Calu3 (cell line): ENCODE measurements at regions not wholly inside any gene's neighbourhood (a gene's known extent, or its start where the extent isn't known, plus 50 kb on each side); places are given as distances from the start of the nearest gene placed in this dataset.

Experiments
- BruUV-seq: library from RNA; stranded (reverse); fragments of 400-500 nt; replicated peaks from 2 replicates; lab custom pipeline; 2021; lab: Mats Ljungman, UMichigan
- CTCF ChIA-PET: fragments of 300-600 bp; sonication (Branson Sonifier 250); formaldehyde crosslinking; loops from one replicate; lab custom pipeline; 2022; ENCODE audit warnings: antibody characterized with exemption; lab: Charles Lee
- DNase-seq: peaks from one replicate; pipeline ENCODE4 v3.0.0; 2022
- H3K27ac Mint-ChIP-seq: one replicate; pipeline ENCODE4 v1.8.0; 2022; ENCODE audit warnings: mixed read lengths; ENCODE audit not compliant: unreplicated experiment
- H3K27me3 Mint-ChIP-seq: one replicate; pipeline ENCODE4 v1.8.0; 2022; ENCODE audit warnings: mixed read lengths; ENCODE audit not compliant: unreplicated experiment
- H3K36me3 Mint-ChIP-seq: one replicate; pipeline ENCODE4 v1.8.0; 2022; ENCODE audit warnings: mild to moderate bottlenecking, moderate library complexity, mixed read lengths; ENCODE audit not compliant: insufficient read depth, unreplicated experiment
- H3K4me1 Mint-ChIP-seq: one replicate; pipeline ENCODE4 v1.8.0; 2022; ENCODE audit warnings: mild to moderate bottlenecking, low read depth, mixed read lengths; ENCODE audit not compliant: unreplicated experiment
- H3K4me3 Mint-ChIP-seq: one replicate; pipeline ENCODE4 v1.8.0; 2022; ENCODE audit warnings: mild to moderate bottlenecking, low read depth, moderate library complexity, mixed read lengths; ENCODE audit not compliant: unreplicated experiment
- H3K9me3 Mint-ChIP-seq: one replicate; pipeline ENCODE4 v1.8.0; 2022; ENCODE audit warnings: low read depth, mixed read lengths; ENCODE audit not compliant: unreplicated experiment
- intact Hi-C: fragments of 100-400 bp; cut with micrococcal nuclease; formaldehyde crosslinking; loops from one replicate; pipeline ENCODE4 v1.10.0; 2022; ENCODE audit not compliant: unreplicated experiment
- TF ChIP-seq, protein P1 (sequence below): fragments of 200-600 bp; IDR thresholded peaks from one replicate; pipeline ENCODE4 v1.8.0; 2022; ENCODE audit warnings: antibody characterized with exemption; ENCODE audit not compliant: unreplicated experiment

DNA sequence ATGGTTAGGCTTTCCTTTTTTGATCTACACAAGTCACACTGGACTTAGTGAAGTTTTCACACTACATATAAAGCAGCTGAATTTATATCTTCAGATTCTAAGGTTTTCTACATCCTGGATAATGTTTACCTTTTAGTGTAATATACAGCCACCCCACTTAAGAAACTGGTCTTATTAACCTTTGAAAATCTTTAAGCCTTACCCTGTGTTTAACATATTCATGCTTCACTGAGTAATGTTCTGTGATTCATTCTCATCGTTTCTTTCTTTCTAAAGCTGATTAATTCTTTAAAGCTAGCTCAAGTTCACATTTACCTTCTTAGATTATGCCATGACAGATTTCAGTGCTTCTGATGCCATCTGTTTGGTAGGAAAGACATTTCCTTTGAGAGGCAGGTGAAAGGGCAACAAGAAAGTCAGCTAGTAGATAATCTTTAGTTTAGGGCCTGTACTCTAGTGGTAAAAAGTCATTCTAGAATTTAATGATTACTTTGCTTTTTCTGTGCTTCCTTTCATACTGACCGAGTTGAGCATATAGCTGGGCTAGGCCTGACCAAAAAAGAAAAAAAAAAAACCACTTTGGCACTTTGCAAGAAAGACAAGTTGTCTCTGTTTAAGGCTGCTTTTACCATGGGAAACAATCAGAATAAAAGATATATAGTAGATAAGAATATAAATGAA lies 690.9 kb upstream of the FBXO33 start:
- no peak for DNase-seq
- TF ChIP-seq, protein P1, sequence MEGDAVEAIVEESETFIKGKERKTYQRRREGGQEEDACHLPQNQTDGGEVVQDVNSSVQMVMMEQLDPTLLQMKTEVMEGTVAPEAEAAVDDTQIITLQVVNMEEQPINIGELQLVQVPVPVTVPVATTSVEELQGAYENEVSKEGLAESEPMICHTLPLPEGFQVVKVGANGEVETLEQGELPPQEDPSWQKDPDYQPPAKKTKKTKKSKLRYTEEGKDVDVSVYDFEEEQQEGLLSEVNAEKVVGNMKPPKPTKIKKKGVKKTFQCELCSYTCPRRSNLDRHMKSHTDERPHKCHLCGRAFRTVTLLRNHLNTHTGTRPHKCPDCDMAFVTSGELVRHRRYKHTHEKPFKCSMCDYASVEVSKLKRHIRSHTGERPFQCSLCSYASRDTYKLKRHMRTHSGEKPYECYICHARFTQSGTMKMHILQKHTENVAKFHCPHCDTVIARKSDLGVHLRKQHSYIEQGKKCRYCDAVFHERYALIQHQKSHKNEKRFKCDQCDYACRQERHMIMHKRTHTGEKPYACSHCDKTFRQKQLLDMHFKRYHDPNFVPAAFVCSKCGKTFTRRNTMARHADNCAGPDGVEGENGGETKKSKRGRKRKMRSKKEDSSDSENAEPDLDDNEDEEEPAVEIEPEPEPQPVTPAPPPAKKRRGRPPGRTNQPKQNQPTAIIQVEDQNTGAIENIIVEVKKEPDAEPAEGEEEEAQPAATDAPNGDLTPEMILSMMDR, result no peak
- BruUV-seq, result no TSS peak
- Mint-ChIP-seq H3K4me1 (no peaks in the 10 kb centered on the region), H3K27ac (no peak overlapping the region), H3K9me3 (peaks cover 3% of the 10 kb centered on the region), H3K4me3 (no peak overlapping the region), H3K27me3 (no peaks in the 10 kb centered on the region), H3K36me3 (no peaks in the 10 kb centered on the region)
- CTCF ChIA-PET, result no interaction called here
- intact Hi-C loops, result no loop called here

DNA sequence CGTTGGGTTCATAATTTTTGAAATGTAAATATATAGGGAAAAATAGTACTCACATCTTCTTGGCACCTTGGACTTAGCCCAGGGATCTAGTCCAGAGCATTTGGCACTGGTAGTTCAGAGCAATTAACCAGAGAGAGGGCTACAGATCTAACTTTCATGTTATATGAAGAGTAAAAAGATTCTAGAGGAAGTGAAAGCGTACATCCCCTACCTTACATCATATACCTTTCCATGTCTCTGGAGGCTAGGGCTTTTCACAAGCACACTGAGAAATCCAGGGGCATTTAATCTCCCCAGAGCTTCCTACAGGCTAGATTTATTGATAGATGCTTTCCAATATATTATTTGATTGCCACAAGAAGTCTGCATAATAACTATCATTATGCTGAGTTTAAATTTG lies 687.5 kb upstream of the FBXO33 start:
- no peaks in the 10 kb centered on the region for H3K27me3 Mint-ChIP-seq
- H3K4me3 Mint-ChIP-seq, result no peak overlapping the region
- no TSS peak for BruUV-seq
- intact Hi-C loops, result no loop called here
- no peaks in the 10 kb centered on the region for H3K4me1 Mint-ChIP-seq
- peaks cover 3% of the 10 kb centered on the region for H3K9me3 Mint-ChIP-seq
- H3K27ac Mint-ChIP-seq, result no peak overlapping the region
- no peak for DNase-seq
- TF ChIP-seq, protein P1, result no peak
- no peaks in the 10 kb centered on the region for H3K36me3 Mint-ChIP-seq
- CTCF ChIA-PET, result no interaction called here

DNA sequence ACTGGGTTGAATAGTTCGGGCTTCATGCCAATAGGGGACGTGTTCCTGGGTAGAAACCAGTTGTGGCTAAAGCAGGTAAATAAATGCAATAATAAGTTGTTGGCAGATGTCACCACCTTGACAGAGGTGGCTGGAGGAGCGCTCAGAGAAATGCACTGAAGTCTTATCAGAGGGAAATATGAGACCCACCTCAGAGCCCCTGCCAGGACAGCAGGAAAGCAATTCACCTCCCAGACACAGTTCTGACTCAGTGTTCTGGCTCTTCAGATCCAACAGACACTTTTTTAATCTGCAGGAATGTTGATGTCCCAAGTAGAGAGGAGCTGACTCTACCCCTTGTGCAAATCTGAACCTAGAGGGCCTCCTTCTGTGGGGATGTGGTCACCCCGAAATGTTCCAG lies 687.1 kb upstream of the FBXO33 start:
- H3K4me1 Mint-ChIP-seq, result no peaks in the 10 kb centered on the region
- H3K36me3 Mint-ChIP-seq, result no peaks in the 10 kb centered on the region
- peaks cover 3% of the 10 kb centered on the region for H3K9me3 Mint-ChIP-seq
- no TSS peak for BruUV-seq
- intact Hi-C loops, result no loop called here
- CTCF ChIA-PET, result no interaction called here
- H3K27ac Mint-ChIP-seq, result no peak overlapping the region
- TF ChIP-seq, protein P1, result no peak
- H3K27me3 Mint-ChIP-seq, result no peaks in the 10 kb centered on the region
- no peak overlapping the region for H3K4me3 Mint-ChIP-seq
- DNase-seq, result no peak

DNA sequence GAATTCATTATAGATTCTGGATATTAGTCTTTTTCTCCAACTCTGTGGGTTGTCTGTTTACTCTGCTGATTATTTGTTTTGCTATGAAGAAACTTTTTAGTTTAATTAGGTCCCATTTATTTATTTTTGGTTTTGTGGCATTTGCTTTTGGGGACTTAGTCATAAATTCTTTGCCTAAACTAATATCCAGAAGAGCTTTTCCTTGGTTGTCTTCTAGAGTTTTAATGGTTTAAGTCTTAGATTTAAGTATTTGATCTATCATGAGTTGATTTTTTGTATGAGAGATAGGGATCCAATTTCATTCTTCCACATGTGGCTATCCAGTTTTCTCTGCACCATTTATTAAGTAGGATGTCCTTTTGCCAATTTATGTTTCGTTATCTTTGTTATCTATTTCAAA lies 683.4 kb upstream of the FBXO33 start:
- no peaks in the 10 kb centered on the region for H3K4me1 Mint-ChIP-seq
- H3K4me3 Mint-ChIP-seq, result no peak overlapping the region
- CTCF ChIA-PET, result no interaction called here
- no peaks in the 10 kb centered on the region for H3K27me3 Mint-ChIP-seq
- TF ChIP-seq, protein P1, result no peak
- H3K27ac Mint-ChIP-seq, result no peak overlapping the region
- H3K36me3 Mint-ChIP-seq, result no peaks in the 10 kb centered on the region
- DNase-seq, result no peak
- no TSS peak for BruUV-seq
- peaks cover 3% of the 10 kb centered on the region for H3K9me3 Mint-ChIP-seq
- intact Hi-C loops, result no loop called here
